22Rv1 (cell line): ENCODE measurements at regions not wholly inside any gene's neighbourhood (a gene's known extent, or its start where the extent isn't known, plus 50 kb on each side); places are given as distances from the start of the nearest gene placed in this dataset.

ENCODE experiments used
- ZFX ChIP-seq: fragments of 450-650 bp; IDR thresholded peaks from 2 replicates; pipeline ENCODE4 v1.6.1; 2017; ENCODE audit warnings: antibody characterized with exemption, borderline replicate concordance
- TF ChIP-seq, protein P1 (sequence below): fragments of 450-650 bp; IDR thresholded peaks from 2 replicates; pipeline ENCODE4 v1.5.1; 2017; ENCODE audit warnings: mild to moderate bottlenecking

DNA sequence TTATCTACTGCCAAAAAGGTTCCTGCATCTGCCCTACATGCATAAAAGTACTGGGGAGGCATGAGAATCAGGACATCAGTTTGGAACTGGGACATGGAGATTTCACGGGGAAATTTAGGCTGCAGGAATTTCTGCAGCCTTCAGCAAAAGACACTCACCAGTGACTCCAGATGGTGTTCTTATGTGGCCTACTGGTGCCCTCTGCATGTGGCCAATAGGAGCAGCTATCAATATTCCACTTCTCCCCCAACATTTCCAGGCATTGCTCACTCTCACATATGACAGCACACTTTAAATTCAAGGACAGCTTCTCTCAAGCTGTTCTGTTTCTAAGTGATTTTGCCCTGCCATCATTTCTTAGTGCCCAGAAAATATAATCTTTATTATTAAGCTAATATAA is 570.5 kb upstream of the ARGLU1 start:
- TF ChIP-seq, protein P1, sequence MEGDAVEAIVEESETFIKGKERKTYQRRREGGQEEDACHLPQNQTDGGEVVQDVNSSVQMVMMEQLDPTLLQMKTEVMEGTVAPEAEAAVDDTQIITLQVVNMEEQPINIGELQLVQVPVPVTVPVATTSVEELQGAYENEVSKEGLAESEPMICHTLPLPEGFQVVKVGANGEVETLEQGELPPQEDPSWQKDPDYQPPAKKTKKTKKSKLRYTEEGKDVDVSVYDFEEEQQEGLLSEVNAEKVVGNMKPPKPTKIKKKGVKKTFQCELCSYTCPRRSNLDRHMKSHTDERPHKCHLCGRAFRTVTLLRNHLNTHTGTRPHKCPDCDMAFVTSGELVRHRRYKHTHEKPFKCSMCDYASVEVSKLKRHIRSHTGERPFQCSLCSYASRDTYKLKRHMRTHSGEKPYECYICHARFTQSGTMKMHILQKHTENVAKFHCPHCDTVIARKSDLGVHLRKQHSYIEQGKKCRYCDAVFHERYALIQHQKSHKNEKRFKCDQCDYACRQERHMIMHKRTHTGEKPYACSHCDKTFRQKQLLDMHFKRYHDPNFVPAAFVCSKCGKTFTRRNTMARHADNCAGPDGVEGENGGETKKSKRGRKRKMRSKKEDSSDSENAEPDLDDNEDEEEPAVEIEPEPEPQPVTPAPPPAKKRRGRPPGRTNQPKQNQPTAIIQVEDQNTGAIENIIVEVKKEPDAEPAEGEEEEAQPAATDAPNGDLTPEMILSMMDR = no peak
- TF ChIP-seq ZFX = no peak
